Fibroblast of mammary gland (primary cell): ENCODE measurements at regions not wholly inside any gene's neighbourhood (a gene's known extent, or its start where the extent isn't known, plus 50 kb on each side); places are given as distances from the start of the nearest gene placed in this dataset.

Source experiments
- DNase-seq: peaks from one replicate; pipeline ENCODE4 v3.0.0-alpha.2; 2010; ENCODE audit warnings: low read depth
- H3K4me3 ChIP-seq: 2 replicates; pipeline ENCODE4 v1.5.1; 2011; ENCODE audit warnings: low read depth, mild to moderate bottlenecking, low read length, moderate library complexity; ENCODE audit not compliant: control insufficient read depth
- CTCF ChIP-seq: conservative IDR thresholded peaks from 2 replicates; pipeline ENCODE4 v1.5.1; 2011; ENCODE audit warnings: low read depth, low read length, inconsistent platforms; ENCODE audit not compliant: control insufficient read depth, insufficient read depth

- no peak for TF ChIP-seq CTCF
- H3K4me3 ChIP-seq = no peak overlapping the region
- DNase-seq = no peak
Observed at GRCh38 chr17:12421646-12422306, 243.9 kb upstream of the MYOCD start.

- no peak for DNase-seq
- H3K4me3 ChIP-seq = no peak overlapping the region
- TF ChIP-seq CTCF = no peak
Observed at GRCh38 chr17:12422651-12423050, 243.0 kb upstream of the MYOCD start.

- DNase-seq = no peak
- H3K4me3 ChIP-seq = no peak overlapping the region
- TF ChIP-seq CTCF = no peak
Observed at GRCh38 chr17:12423337-12423736, 242.4 kb upstream of the MYOCD start.

GRCh38 chr17:12429116-12429515 lies 236.6 kb upstream of the MYOCD start:
- TF ChIP-seq CTCF = no peak
- H3K4me3 ChIP-seq = no peak overlapping the region
- DNase-seq = no peak

- DNase-seq = no peak
- TF ChIP-seq CTCF = no peak
Observed at GRCh38 chr17:12431188-12431587, 234.5 kb upstream of the MYOCD start.

GRCh38 chr17:12438212-12438611 lies 227.5 kb upstream of the MYOCD start:
- H3K4me3 ChIP-seq = no peak overlapping the region
- DNase-seq = no peak
- TF ChIP-seq CTCF = no peak

More at GRCh38 chr17:12431188-12431587, 234.5 kb upstream of the MYOCD start:
- no peak overlapping the region for H3K4me3 ChIP-seq
